KMS-11 (cell line): ENCODE measurements at regions not wholly inside any gene's neighbourhood (a gene's known extent, or its start where the extent isn't known, plus 50 kb on each side); places are given as distances from the start of the nearest gene placed in this dataset.

ENCODE experiments used
- H2AFZ ChIP-seq: fragments of 200-600 bp; sonication (generic); 2 replicates; pipeline ENCODE4 v1.6.1; 2016; ENCODE audit warnings: antibody characterized with exemption, mixed run types, low read depth
- H3K27ac ChIP-seq: fragments of 200-600 bp; sonication (generic); 2 replicates; pipeline ENCODE4 v1.6.1; 2016; ENCODE audit warnings: mild to moderate bottlenecking, mixed run types
- H3K27me3 ChIP-seq: fragments of 200-600 bp; sonication (generic); 2 replicates; pipeline ENCODE4 v1.6.1; 2017; ENCODE audit warnings: mild to moderate bottlenecking, low read depth, mixed run types, moderate library complexity; ENCODE audit not compliant: insufficient read depth
- H3K36me3 ChIP-seq: fragments of 200-600 bp; sonication (generic); 2 replicates; pipeline ENCODE4 v1.6.1; 2017; ENCODE audit warnings: mild to moderate bottlenecking, mixed run types; ENCODE audit not compliant: insufficient read depth
- H3K4me1 ChIP-seq: fragments of 200-600 bp; sonication (generic); 2 replicates; pipeline ENCODE4 v1.6.1; 2016; ENCODE audit warnings: mild to moderate bottlenecking, low read depth, mixed run types; ENCODE audit not compliant: poor library complexity, severe bottlenecking
- H3K4me2 ChIP-seq: fragments of 200-600 bp; sonication (generic); 2 replicates; pipeline ENCODE4 v1.7.0; 2016; ENCODE audit warnings: mild to moderate bottlenecking, mixed run types
- H3K4me3 ChIP-seq: fragments of 200-600 bp; sonication (generic); IDR thresholded peaks from 2 replicates; pipeline ENCODE4 v1.6.1; 2017; ENCODE audit warnings: low read depth, low read length, mixed read lengths; ENCODE audit not compliant: insufficient read depth
- H3K79me2 ChIP-seq: fragments of 200-600 bp; sonication (generic); 2 replicates; pipeline ENCODE4 v1.6.1; 2016; ENCODE audit warnings: low read depth, mixed run types; ENCODE audit not compliant: insufficient read depth
- H3K9ac ChIP-seq: fragments of 200-600 bp; sonication (generic); 2 replicates; pipeline ENCODE4 v1.6.1; 2016; ENCODE audit warnings: mild to moderate bottlenecking, mixed run types
- H4K20me1 ChIP-seq: fragments of 200-600 bp; sonication (generic); 2 replicates; pipeline ENCODE4 v1.6.1; 2016; ENCODE audit warnings: mild to moderate bottlenecking, mixed run types; ENCODE audit not compliant: insufficient read depth
- CTCF ChIP-seq: fragments of 200-600 bp; sonication (generic); conservative IDR thresholded peaks from 2 replicates; pipeline ENCODE4 v1.6.1; 2017; ENCODE audit warnings: low read depth, mild to moderate bottlenecking, antibody characterized with exemption, low read length, moderate library complexity, mixed read lengths

DNA sequence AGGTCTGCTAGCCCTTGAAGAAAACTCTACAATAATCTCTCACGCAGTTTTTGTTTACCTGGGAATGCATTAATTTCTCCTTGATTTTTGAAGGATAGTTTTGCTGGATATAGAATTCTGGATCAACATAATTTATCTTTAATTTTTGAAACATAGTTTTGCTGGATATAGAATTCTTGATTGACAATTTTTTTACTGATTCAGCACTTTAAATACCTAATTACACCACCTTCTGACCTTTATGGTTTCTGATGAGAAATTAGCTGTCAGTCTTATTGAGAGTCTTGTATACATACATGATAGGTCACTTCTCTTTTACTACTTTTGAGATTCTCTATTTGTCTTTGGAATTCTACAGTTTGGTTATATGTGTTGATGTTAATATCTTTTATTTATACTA is 741.6 kb downstream of the FGF9 start:
- Histone ChIP-seq H3K4me1 (no peaks in the 10 kb centered on the region), H3K27ac (no peak overlapping the region), H3K79me2 (no peaks in the 10 kb centered on the region), H3K9ac (no peak overlapping the region), H3K27me3 (no peaks in the 10 kb centered on the region), H3K4me3 (no peak overlapping the region), H3K36me3 (no peaks in the 10 kb centered on the region), H4K20me1 (no peaks in the 10 kb centered on the region), H2AFZ (no peak overlapping the region), H3K4me2 (no peak overlapping the region)
- no peak for TF ChIP-seq CTCF

DNA sequence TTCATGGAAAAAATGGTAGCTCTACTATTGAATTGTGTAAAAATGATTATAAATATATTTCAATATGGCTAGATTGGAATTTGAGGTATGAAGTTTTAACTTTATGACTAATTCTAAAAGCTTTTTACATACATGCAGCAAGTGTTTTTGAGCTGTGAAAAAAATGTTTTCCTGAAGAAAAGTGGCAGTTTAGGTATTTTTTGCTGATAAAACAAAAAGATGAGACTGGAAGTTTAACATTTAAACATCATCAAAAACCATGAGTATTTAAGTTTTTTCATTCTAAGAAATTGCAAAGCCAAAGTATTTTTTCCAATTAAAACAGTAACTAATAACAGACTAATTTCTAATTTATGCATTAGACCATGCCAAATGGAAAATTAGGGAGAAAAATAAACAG is 751.1 kb downstream of the FGF9 start:
- Histone ChIP-seq H3K4me1 (no peaks in the 10 kb centered on the region), H3K36me3 (no peaks in the 10 kb centered on the region), H3K9ac (no peak overlapping the region), H3K79me2 (no peaks in the 10 kb centered on the region), H3K4me3 (no peak overlapping the region), H4K20me1 (no peaks in the 10 kb centered on the region), H3K4me2 (no peak overlapping the region), H2AFZ (no peak overlapping the region), H3K27ac (no peak overlapping the region), H3K27me3 (no peaks in the 10 kb centered on the region)
- no peak for TF ChIP-seq CTCF

- Histone ChIP-seq H3K27me3 (no peaks in the 10 kb centered on the region), H3K4me2 (no peak overlapping the region), H3K4me3 (no peak overlapping the region), H3K9ac (no peak overlapping the region), H2AFZ (no peak overlapping the region), H3K79me2 (no peaks in the 10 kb centered on the region), H3K27ac (no peak overlapping the region), H4K20me1 (no peaks in the 10 kb centered on the region), H3K4me1 (no peaks in the 10 kb centered on the region), H3K36me3 (no peaks in the 10 kb centered on the region)
- no peak for TF ChIP-seq CTCF
These were observed 751.8 kb downstream of the FGF9 start for GRCh38 chr13:22422712-22423111.

DNA sequence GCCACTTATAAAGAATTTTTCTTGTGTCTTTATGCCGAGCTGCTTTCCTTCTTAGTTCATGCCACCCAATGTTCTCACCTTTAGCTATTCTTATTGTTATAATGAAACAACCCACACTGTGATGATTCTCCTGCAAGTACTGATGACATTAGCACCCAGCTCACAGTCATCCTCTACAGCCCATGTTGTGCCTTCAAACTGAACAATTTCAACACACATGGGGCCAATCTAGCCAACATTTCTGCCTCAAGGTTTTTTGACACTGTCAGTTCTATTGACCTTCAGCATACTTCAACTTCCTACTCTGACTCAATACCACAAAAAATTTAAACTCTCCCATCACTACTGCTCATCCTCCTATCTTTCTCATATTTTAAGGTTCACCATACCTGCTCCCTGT is 752.4 kb downstream of the FGF9 start:
- H3K4me2 ChIP-seq, result no peak overlapping the region

More for the DNA sequence above, 752.4 kb downstream of the FGF9 start:
- Histone ChIP-seq H2AFZ (no peak overlapping the region), H3K27ac (no peak overlapping the region), H3K36me3 (no peaks in the 10 kb centered on the region), H3K27me3 (no peaks in the 10 kb centered on the region), H4K20me1 (no peaks in the 10 kb centered on the region), H3K9ac (no peak overlapping the region), H3K4me1 (no peaks in the 10 kb centered on the region), H3K4me3 (no peak overlapping the region), H3K79me2 (no peaks in the 10 kb centered on the region)
- no peak for TF ChIP-seq CTCF
